ENCODE measurements at regions not wholly inside any gene's neighbourhood (a gene's known extent, or its start where the extent isn't known, plus 50 kb on each side); places are given as distances from the start of the nearest gene placed in this dataset.

- TF ChIP-seq BCLAF1 (IDR thresholded peaks at IDR 0.05) (no peak), PAX8 (IDR thresholded peaks at IDR 0.05) (no peak), ASH2L (IDR thresholded peaks at IDR 0.05; ENCODE audit: borderline replicate concordance, low read depth) (no peak), PKNOX1 (IDR thresholded peaks at IDR 0.05) (no peak), SUPT20H (IDR thresholded peaks at IDR 0.05; ENCODE audit: borderline replicate concordance, control insufficient read depth, low read depth, low read length) (no peak)
These were observed 249.5 kb upstream of the AZI2 start (continued) for GRCh38 chr3:28598165-28598564.

- FAIRE-seq (no peak), DNase-seq (ENCODE audit: low read depth, low spot score) (no peak), ATAC-seq (no peak)
- BruUV-seq (replicated peaks): no TSS peak
- RAD21 ChIA-PET (ENCODE audit: unreplicated experiment): no interaction called here
- no peak overlapping the region for H3K4me3 ChIP-seq
- H3K4me2 ChIP-seq (ENCODE audit: control insufficient read depth, insufficient read depth): no peak overlapping the region
- H3K9ac ChIP-seq (ENCODE audit: control insufficient read depth, insufficient read depth, low read length): no peak overlapping the region
- H3K9me3 ChIP-seq (replicated peaks; ENCODE audit: control insufficient read depth, insufficient read depth, low read length): no peaks in the 10 kb centered on the region
- WGBS (ENCODE audit: insufficient coverage, insufficient replicate concordance, low lambda C conversion rate, missing lambda C conversion rate): 20% methylated on average over 4 of the region's 4 CpGs
- H3K36me3 ChIP-seq (ENCODE audit: control insufficient read depth in 2 of 2, insufficient read depth in 2 of 2, low read length in 1 of 2): no peaks in the 10 kb centered on the region
- intact Hi-C loops (cut with micrococcal nuclease; ENCODE audit: unreplicated experiment) (no loop called here), in situ Hi-C loops (cut with MboI) (no loop called here)
- H3K27ac ChIP-seq (ENCODE audit: control insufficient read depth, insufficient read depth): no peak overlapping the region
- no peaks in the 10 kb centered on the region for H3K79me2 ChIP-seq (ENCODE audit: control insufficient read depth, insufficient read depth, low read length)
- POLR2A ChIA-PET: no interaction called here
- H3K27me3 ChIP-seq (replicated peaks in 1 of 2; ENCODE audit: control insufficient read depth in 2 of 2, insufficient read depth in 2 of 2, low read length in 1 of 2): no peaks in the 10 kb centered on the region
- H3K4me1 ChIP-seq (ENCODE audit: control insufficient read depth, insufficient read depth, low read length): no peaks in the 10 kb centered on the region
- no peak overlapping the region for H2AFZ ChIP-seq (ENCODE audit: control insufficient read depth, low read depth, low read length)
- no peaks in the 10 kb centered on the region for H4K20me1 ChIP-seq (ENCODE audit: control insufficient read depth, insufficient read depth)
- SMC1A ChIA-PET (ENCODE audit: uncharacterized antibody, unreplicated experiment): no interaction called here
- CTCF ChIA-PET: interaction anchor here (0.7 kb wide), 1 partner anchor 1403 kb away, joined by 3 read pairs; no protein-coding TSS in a partner anchor
- TF ChIP-seq CREB1 (IDR thresholded peaks at IDR 0.05; ENCODE audit: low read depth) (no peak), ESRRA (IDR thresholded peaks at IDR 0.05; ENCODE audit: low read length) (no peak), ZBTB11 (CRISPR knock-in tag; IDR thresholded peaks at IDR 0.05) (no peak), KAT2A (conservative IDR thresholded peaks at IDR 0.05; ENCODE audit: control insufficient read depth, low read depth, low read length) (no peak), MTA2 (IDR thresholded peaks at IDR 0.05; ENCODE audit: low read depth) (no peak), MTA3 (IDR thresholded peaks at IDR 0.05; ENCODE audit: borderline replicate concordance, low read length) (no peak), SMAD1 (IDR thresholded peaks at IDR 0.05; ENCODE audit: low read depth, partially characterized antibody) (no peak), SREBF1 (IDR thresholded peaks at IDR 0.05; ENCODE audit: low read length) (no peak), SMARCA5 (IDR thresholded peaks at IDR 0.05) (no peak), ZNF384 (IDR thresholded peaks at IDR 0.05; ENCODE audit: borderline replicate concordance, low read depth, low read length) (no peak), PML (IDR thresholded peaks at IDR 0.05; ENCODE audit: low read length) (no peak), PAX8 (IDR thresholded peaks at IDR 0.05) (no peak), FOS (IDR thresholded peaks at IDR 0.05; ENCODE audit: borderline replicate concordance, extremely low read depth, insufficient read length) (no peak), MEF2A (IDR thresholded peaks at IDR 0.05; ENCODE audit: insufficient read depth, low read depth, low read length) (no peak)
These were observed 252.7 kb upstream of the AZI2 start for GRCh38 chr3:28601291-28601690.

Data from GM12878 (cell line).